Stomach (tissue), 8 donors: ENCODE measurements at regions not wholly inside any gene's neighbourhood (a gene's known extent, or its start where the extent isn't known, plus 50 kb on each side); places are given as distances from the start of the nearest gene placed in this dataset.

Experiments
- DNase-seq, 2 donors: peaks; one replicate each; pipeline versions ENCODE4 v3.0.0 to v3.0.0-alpha.2; 2013 to 2019
- H3K27ac ChIP-seq, 5 donors: fragments of 200-600 bp in 4 of 5; sonication (generic) in 4 of 5; one replicate each; pipeline ENCODE4 v1.5.1; 2013 to 2019; ENCODE audit warnings: mild to moderate bottlenecking in 1 of 5, moderate library complexity in 1 of 5
- H3K27me3 ChIP-seq, 3 donors: fragments of 200-600 bp; sonication (generic); one replicate each; pipeline ENCODE4 v1.5.1; 2017 to 2019; ENCODE audit warnings: mixed run types in 1 of 3
- H3K36me3 ChIP-seq, 4 donors: fragments of 200-600 bp; sonication (generic); 1 replicate in 3 of 4; 2 replicates in 1 of 4; pipeline ENCODE4 v1.5.1; 2016 to 2019
- H3K4me1 ChIP-seq, 4 donors: fragments of 200-600 bp; sonication (generic); one replicate each; pipeline ENCODE4 v1.5.1; 2016 to 2019
- H3K4me3 ChIP-seq, 4 donors: fragments of 200-600 bp; sonication (generic) in 3 of 4; one replicate each; pipeline ENCODE4 v1.5.1; 2016 to 2019; ENCODE audit warnings: mild to moderate bottlenecking in 1 of 4
- H3K9me3 ChIP-seq, 4 donors: fragments of 200-600 bp; sonication (generic); one replicate each; pipeline ENCODE4 v1.5.1; 2016 to 2019
- EP300 ChIP-seq: sonication (generic); formaldehyde crosslinking; IDR thresholded peaks from one replicate; pipeline ENCODE4 v1.6.1; 2017; ENCODE audit warnings: antibody characterized with exemption
- POLR2A ChIP-seq, 4 donors: fragments of 450-650 bp; IDR thresholded peaks; one replicate each; pipeline ENCODE4 v1.6.1; 2016; ENCODE audit warnings: antibody characterized with exemption in 4 of 4, control low read depth in 2 of 4, mild to moderate bottlenecking in 1 of 4, moderate library complexity in 1 of 4
- POLR2AphosphoS5 ChIP-seq, 3 donors: sonication (generic); formaldehyde crosslinking; IDR thresholded peaks; one replicate each; pipeline ENCODE4 v1.6.1; 2016; ENCODE audit warnings: antibody characterized with exemption in 3 of 3
- WGBS, 5 donors: extraction: QIAGEN DNeasy Blood & Tissue Kit in 3 of 5; methylation state at CpG; one replicate each; pipeline versions ENCODE4 v1.1.5 to v1.1.7; 2013 to 2018; 5-methylcytosine and 5-hydroxymethylcytosine counted together
- intact Hi-C: fragments of 100-400 bp; cut with DNase I; formaldehyde crosslinking; loops from one replicate; pipeline ENCODE4 v1.15.1; 2023; ENCODE audit warnings: low total_unique reads
- TF ChIP-seq, protein P1 (sequence below), 7 experiments: fragments of 450-650 bp in 4 of 7; fragments of 200-600 bp in 3 of 7; sonication (generic) in 3 of 7; IDR thresholded peaks; one replicate each; pipeline ENCODE4 v1.5.1; 2016 to 2019; ENCODE audit warnings: antibody characterized with exemption in 7 of 7, control low read depth in 2 of 7, mild to moderate bottlenecking in 1 of 7
- donor health status: healthy with polysubstance abuse.
- donor health status: Bipolar disorder and iron deficiency.
- donor health status: healthy.

DNA sequence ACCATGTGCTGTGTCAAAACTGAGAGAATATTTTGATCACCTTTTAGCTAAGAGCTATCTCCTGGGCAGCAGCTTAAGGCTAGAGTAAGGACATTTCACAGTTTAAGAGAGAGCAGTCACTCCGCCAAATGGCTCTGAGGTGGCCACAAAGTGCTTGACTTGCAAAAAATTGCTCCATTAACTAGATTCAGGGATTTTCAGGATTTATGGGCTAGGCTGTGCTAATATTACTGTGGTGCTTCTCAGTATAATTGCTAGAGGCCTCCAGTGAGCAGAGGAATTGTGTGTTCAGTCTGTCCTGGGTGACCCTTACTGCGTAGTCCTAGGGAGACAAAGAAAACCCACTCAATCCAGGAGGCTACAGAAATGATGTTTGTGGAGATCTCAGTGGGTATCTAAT is 65.2 kb downstream of the PALM2AKAP2 start:
- TF ChIP-seq POLR2AphosphoS5 (IDR thresholded peaks at IDR 0.05) (no peak), POLR2A (IDR thresholded peaks at IDR 0.05) (no peak), EP300 (no peak)
- TF ChIP-seq, protein P1, sequence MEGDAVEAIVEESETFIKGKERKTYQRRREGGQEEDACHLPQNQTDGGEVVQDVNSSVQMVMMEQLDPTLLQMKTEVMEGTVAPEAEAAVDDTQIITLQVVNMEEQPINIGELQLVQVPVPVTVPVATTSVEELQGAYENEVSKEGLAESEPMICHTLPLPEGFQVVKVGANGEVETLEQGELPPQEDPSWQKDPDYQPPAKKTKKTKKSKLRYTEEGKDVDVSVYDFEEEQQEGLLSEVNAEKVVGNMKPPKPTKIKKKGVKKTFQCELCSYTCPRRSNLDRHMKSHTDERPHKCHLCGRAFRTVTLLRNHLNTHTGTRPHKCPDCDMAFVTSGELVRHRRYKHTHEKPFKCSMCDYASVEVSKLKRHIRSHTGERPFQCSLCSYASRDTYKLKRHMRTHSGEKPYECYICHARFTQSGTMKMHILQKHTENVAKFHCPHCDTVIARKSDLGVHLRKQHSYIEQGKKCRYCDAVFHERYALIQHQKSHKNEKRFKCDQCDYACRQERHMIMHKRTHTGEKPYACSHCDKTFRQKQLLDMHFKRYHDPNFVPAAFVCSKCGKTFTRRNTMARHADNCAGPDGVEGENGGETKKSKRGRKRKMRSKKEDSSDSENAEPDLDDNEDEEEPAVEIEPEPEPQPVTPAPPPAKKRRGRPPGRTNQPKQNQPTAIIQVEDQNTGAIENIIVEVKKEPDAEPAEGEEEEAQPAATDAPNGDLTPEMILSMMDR (IDR thresholded peaks at IDR 0.05) = no peak
- intact Hi-C loops = no loop called here
- WGBS, 5 donors = 78 to 88% (median 83%) methylated on average over 2 of the region's 2 CpGs

DNA sequence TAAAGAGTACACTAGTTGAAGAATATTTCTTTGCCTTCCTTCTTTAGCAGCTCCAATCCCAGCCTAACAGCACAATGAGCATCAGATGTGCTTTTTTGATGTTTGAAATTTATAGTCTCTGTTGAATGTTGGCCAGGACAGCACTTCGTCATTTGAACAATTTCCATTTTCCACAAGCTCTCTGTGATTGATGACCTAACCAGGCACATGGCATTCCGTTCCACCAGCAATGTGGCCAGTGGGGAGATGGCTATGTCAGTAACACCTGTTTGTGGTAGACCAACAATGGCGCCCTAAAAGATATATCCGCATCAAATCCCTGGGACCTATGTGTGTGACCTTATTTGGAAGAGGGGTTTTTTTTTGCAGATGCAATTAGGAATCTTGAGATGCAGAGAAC is 66.8 kb downstream of the PALM2AKAP2 start:
- DNase-seq = no peak
- Histone ChIP-seq H3K27ac (no peak overlapping the region), H3K27me3 (no peaks in the 10 kb centered on the region), H3K9me3 (no peaks in the 10 kb centered on the region), H3K36me3 (no peaks in the 10 kb centered on the region), H3K4me1 (no peaks in the 10 kb centered on the region), H3K4me3 (no peak overlapping the region)
- 76 to 89% (median 84%) methylated on average over 4 of the region's 4 CpGs for WGBS, 5 donors
- intact Hi-C loops = no loop called here
- TF ChIP-seq POLR2AphosphoS5 (IDR thresholded peaks at IDR 0.05) = no peak
- no peak for TF ChIP-seq EP300
- TF ChIP-seq POLR2A (IDR thresholded peaks at IDR 0.05) = no peak
- TF ChIP-seq, protein P1 (IDR thresholded peaks at IDR 0.05) = no peak

More for the DNA sequence above, 65.2 kb downstream of the PALM2AKAP2 start:
- H3K4me1 ChIP-seq = no peaks in the 10 kb centered on the region
- no peak for DNase-seq
- no peak overlapping the region for H3K4me3 ChIP-seq
- no peaks in the 10 kb centered on the region for H3K9me3 ChIP-seq
- no peak overlapping the region for H3K27ac ChIP-seq
- no peaks in the 10 kb centered on the region for H3K27me3 ChIP-seq
- H3K36me3 ChIP-seq = no peaks in the 10 kb centered on the region

GRCh38 chr9:109852556-109852955 is 72.6 kb downstream of the PALM2AKAP2 start:
- H3K9me3 ChIP-seq = peaks cover 0 to 4% (median 0%) of the 10 kb centered on the region in 4 donors
- intact Hi-C loops = no loop called here
- H3K4me1 ChIP-seq = no peaks in the 10 kb centered on the region
- H3K36me3 ChIP-seq = no peaks in the 10 kb centered on the region
- H3K4me3 ChIP-seq = no peak overlapping the region
- H3K27ac ChIP-seq = no peak overlapping the region
- H3K27me3 ChIP-seq = no peaks in the 10 kb centered on the region
- 75 to 94% (median 85%) methylated on average over 2 of the region's 2 CpGs for WGBS, 5 donors
- TF ChIP-seq, protein P1 (IDR thresholded peaks at IDR 0.05) = no peak
- no peak for TF ChIP-seq POLR2AphosphoS5 (IDR thresholded peaks at IDR 0.05)
- no peak for TF ChIP-seq POLR2A (IDR thresholded peaks at IDR 0.05)
- TF ChIP-seq EP300 = no peak
- no peak for DNase-seq

DNA sequence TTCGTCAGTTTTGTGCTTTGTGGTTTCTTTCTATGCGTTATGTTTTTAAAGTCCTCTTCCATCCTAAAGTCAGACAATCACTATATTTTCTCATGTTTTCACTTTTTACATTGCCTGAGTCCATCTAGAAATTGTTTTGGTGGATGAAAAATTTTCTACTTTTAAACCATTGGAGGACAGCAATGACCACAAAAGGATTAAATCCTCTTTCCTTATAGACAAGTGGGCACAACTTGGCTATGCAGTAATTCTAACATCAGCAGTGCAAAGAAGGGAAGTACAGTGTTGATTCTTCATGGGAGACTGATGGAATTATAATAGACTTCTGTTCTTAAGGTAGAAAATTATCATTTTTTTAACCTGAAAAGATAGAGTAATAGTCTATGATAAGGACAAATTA is 75.5 kb downstream of the PALM2AKAP2 start:
- H3K4me1 ChIP-seq = no peaks in the 10 kb centered on the region
- WGBS, 5 donors = 77 to 88% (median 85%) methylated on average over 2 of the region's 2 CpGs
- no peaks in the 10 kb centered on the region for H3K27me3 ChIP-seq
- TF ChIP-seq POLR2A (IDR thresholded peaks at IDR 0.05) = no peak
- no peak overlapping the region for H3K27ac ChIP-seq
- H3K36me3 ChIP-seq = no peaks in the 10 kb centered on the region
- intact Hi-C loops = no loop called here
- H3K4me3 ChIP-seq = no peak overlapping the region
- peaks cover 0 to 4% (median 0%) of the 10 kb centered on the region in 4 donors for H3K9me3 ChIP-seq
- DNase-seq = no peak

GRCh38 chr9:109856785-109857184 is 76.8 kb downstream of the PALM2AKAP2 start:
- WGBS, 5 donors = 60 to 67% (median 64%) methylated on average over 6 of the region's 6 CpGs
- intact Hi-C loops = no loop called here

More at GRCh38 chr9:109856785-109857184, 76.8 kb downstream of the PALM2AKAP2 start:
- Histone ChIP-seq H3K4me1 (no peaks in the 10 kb centered on the region), H3K36me3 (no peaks in the 10 kb centered on the region), H3K4me3 (no peak overlapping the region), H3K27me3 (no peaks in the 10 kb centered on the region), H3K27ac (no peak overlapping the region), H3K9me3 (peaks cover 0 to 4% (median 0%) of the 10 kb centered on the region in 4 donors)
- DNase-seq = no peak
- TF ChIP-seq POLR2A (IDR thresholded peaks at IDR 0.05) = no peak
- TF ChIP-seq, protein P1 (IDR thresholded peaks at IDR 0.05) = no peak
